GM15510 (cell line): ENCODE measurements at regions not wholly inside any gene's neighbourhood (a gene's known extent, or its start where the extent isn't known, plus 50 kb on each side); places are given as distances from the start of the nearest gene placed in this dataset.

ENCODE experiments used
- POLR2A ChIP-seq: IDR thresholded peaks from 3 replicates; pipeline ENCODE4 v1.6.1; 2011; ENCODE audit warnings: borderline replicate concordance; ENCODE audit not compliant: insufficient read length; ENCODE audit errors: extremely low read depth

GRCh38 chr15:39399600-39399999 is 181.3 kb upstream of the THBS1 start:
- no peak for TF ChIP-seq POLR2A

GRCh38 chr15:39400002-39400401 is 180.9 kb upstream of the THBS1 start:
- TF ChIP-seq POLR2A, result no peak

GRCh38 chr15:39400821-39401550 is 179.9 kb upstream of the THBS1 start:
- TF ChIP-seq POLR2A, result no peak

GRCh38 chr15:39403640-39404117 is 177.2 kb upstream of the THBS1 start:
- TF ChIP-seq POLR2A, result no peak

GRCh38 chr15:39404767-39405181 is 176.1 kb upstream of the THBS1 start:
- TF ChIP-seq POLR2A, result no peak

- no peak for TF ChIP-seq POLR2A
Measured at GRCh38 chr15:39406485-39406884, 174.4 kb upstream of the THBS1 start.

GRCh38 chr15:39407116-39407515 is 173.8 kb upstream of the THBS1 start:
- TF ChIP-seq POLR2A, result no peak

GRCh38 chr15:39409876-39410530 is 170.9 kb upstream of the THBS1 start:
- no peak for TF ChIP-seq POLR2A

GRCh38 chr15:39411102-39411989 is 169.5 kb upstream of the THBS1 start:
- TF ChIP-seq POLR2A, result no peak

- TF ChIP-seq POLR2A, result no peak
Measured at GRCh38 chr15:39413558-39413957, 167.3 kb upstream of the THBS1 start.

- TF ChIP-seq POLR2A, result no peak
Measured at GRCh38 chr15:39414201-39414600, 166.7 kb upstream of the THBS1 start.

GRCh38 chr15:39415634-39416033 is 165.2 kb upstream of the THBS1 start:
- TF ChIP-seq POLR2A, result no peak

- no peak for TF ChIP-seq POLR2A
Measured at GRCh38 chr15:39416258-39416657, 164.6 kb upstream of the THBS1 start.

GRCh38 chr15:39417366-39418134 is 163.3 kb upstream of the THBS1 start:
- no peak for TF ChIP-seq POLR2A
